GM18909 (cell line): ENCODE measurements at regions not wholly inside any gene's neighbourhood (a gene's known extent, or its start where the extent isn't known, plus 50 kb on each side); places are given as distances from the start of the nearest gene placed in this dataset.
"Not testable (repeated sequence)": the region's sequence is repeated elsewhere in the genome, so short reads cannot be mapped to it uniquely, and the experiment has no call there.

ENCODE experiments used
- ATAC-seq: cut with Tn5 transposase; IDR thresholded peaks from one replicate; pipeline ENCODE4 v1.9.1; 2021; ENCODE audit warnings: mild to moderate bottlenecking; ENCODE audit not compliant: unreplicated experiment, poor library complexity

- ATAC-seq, result not testable (repeated sequence)
Measured at GRCh38 chr10:64578757-64579156, 1057.6 kb downstream of the REEP3 start.

- no peak for ATAC-seq
Measured at GRCh38 chr10:64586934-64587503, 1065.8 kb downstream of the REEP3 start.

- no peak for ATAC-seq
Measured at GRCh38 chr10:64594072-64594471, 1072.9 kb downstream of the REEP3 start.

GRCh38 chr10:64598600-64598999 is 1077.4 kb downstream of the REEP3 start:
- ATAC-seq, result no peak

- no peak for ATAC-seq
Measured at GRCh38 chr10:64601298-64601697, 1080.1 kb downstream of the REEP3 start.

- ATAC-seq, result no peak
Measured at GRCh38 chr10:64617085-64617484, 1095.9 kb downstream of the REEP3 start.

- ATAC-seq, result no peak
Measured at GRCh38 chr10:64619102-64619501, 1097.9 kb downstream of the REEP3 start.

- no peak for ATAC-seq
Measured at GRCh38 chr10:64626924-64627323, 1105.7 kb downstream of the REEP3 start.

- ATAC-seq, result no peak
Measured at GRCh38 chr10:64630534-64630933, 1109.3 kb downstream of the REEP3 start.

GRCh38 chr10:64635906-64636305 is 1114.7 kb downstream of the REEP3 start:
- no peak for ATAC-seq

- no peak for ATAC-seq
Measured at GRCh38 chr10:64636461-64636860, 1115.3 kb downstream of the REEP3 start.

- no peak for ATAC-seq
Measured at GRCh38 chr10:64637939-64638338, 1116.7 kb downstream of the REEP3 start.

GRCh38 chr10:64648915-64649314 is 1127.7 kb downstream of the REEP3 start:
- ATAC-seq, result no peak

GRCh38 chr10:64658528-64658927 is 1137.3 kb downstream of the REEP3 start:
- ATAC-seq, result no peak

- ATAC-seq, result no peak
Measured at GRCh38 chr10:64659311-64659710, 1138.1 kb downstream of the REEP3 start.

- ATAC-seq, result no peak
Measured at GRCh38 chr10:64682043-64682442, 1160.8 kb downstream of the REEP3 start.

- no peak for ATAC-seq
Measured at GRCh38 chr10:64690194-64690593, 1169.0 kb downstream of the REEP3 start.

GRCh38 chr10:64699244-64699643 is 1178.0 kb downstream of the REEP3 start:
- ATAC-seq, result no peak

- ATAC-seq, result not testable (repeated sequence)
Measured at GRCh38 chr10:64702086-64702485, 1180.9 kb downstream of the REEP3 start.

GRCh38 chr10:64708884-64709681 is 1187.9 kb downstream of the REEP3 start:
- no peak for ATAC-seq

GRCh38 chr10:64726466-64726865 is 1205.3 kb downstream of the REEP3 start:
- ATAC-seq, result no peak

GRCh38 chr10:64731016-64731415 is 1209.8 kb downstream of the REEP3 start:
- no peak for ATAC-seq
